ENCODE measurements at regions not wholly inside any gene's neighbourhood (a gene's known extent, or its start where the extent isn't known, plus 50 kb on each side); places are given as distances from the start of the nearest gene placed in this dataset.
A peak's percentile ranks its signal among the peaks of the same experiment; 100 is the strongest.

- Histone ChIP-seq H3K4me1 (ENCODE audit: insufficient read depth, low read length) (peaks cover 18% of the 10 kb centered on the region), H2BK20ac (ENCODE audit: low read depth, low read length, poor library complexity, severe bottlenecking) (no peak overlapping the region), H3K56ac (ENCODE audit: insufficient read length, low read depth, low read length) (no peak overlapping the region), H3K4ac (ENCODE audit: low read depth, low read length) (no peak overlapping the region), H3K18ac (ENCODE audit: insufficient read length, low read depth, low read length) (no peak overlapping the region), H2BK15ac (ENCODE audit: low read depth, low read length) (no peak overlapping the region), H2BK5ac (ENCODE audit: insufficient read length, low read length) (no peak overlapping the region), H3K27me3 (ENCODE audit: insufficient read depth, low read length) (no peaks in the 10 kb centered on the region), H4K20me1 (ENCODE audit: control insufficient read depth, insufficient read depth, insufficient read length) (no peaks in the 10 kb centered on the region), H3K9ac (ENCODE audit: extremely low read depth, insufficient read length, low read length) (no peak overlapping the region), H3K9me3 (ENCODE audit: control insufficient read depth, low read depth, low read length) (no peaks in the 10 kb centered on the region), H3K23me2 (ENCODE audit: insufficient read length, low read depth, low read length, poor library complexity, severe bottlenecking) (no peaks in the 10 kb centered on the region), H3T11ph (ENCODE audit: low read length) (no peak overlapping the region), H3K79me2 (ENCODE audit: insufficient read depth, low read length) (no peaks in the 10 kb centered on the region), H3K14ac (ENCODE audit: insufficient read depth, low read length) (no peak overlapping the region), H3K23ac (ENCODE audit: insufficient read length, low read depth, low read length) (no peak overlapping the region), H4K91ac (ENCODE audit: insufficient read length, low read depth, low read length) (no peak overlapping the region), H4K5ac (ENCODE audit: insufficient read length, low read depth, low read length) (no peak overlapping the region), H2AFZ (ENCODE audit: low read length) (no peak overlapping the region), H3K79me1 (ENCODE audit: insufficient read depth, low read depth, low read length, poor library complexity, severe bottlenecking) (no peaks in the 10 kb centered on the region), H3K27ac (ENCODE audit: insufficient read length, low read depth, low read length) (no peak overlapping the region), H2AK5ac (ENCODE audit: insufficient read length, low read length) (no peak overlapping the region), H2BK120ac (ENCODE audit: low read depth, low read length, poor library complexity, severe bottlenecking) (no peak overlapping the region), H2BK12ac (ENCODE audit: insufficient read length, low read depth, low read length) (no peak overlapping the region), H3K4me2 (ENCODE audit: insufficient read depth, insufficient read length, low read length) (no peak overlapping the region), H4K8ac (replicated peaks; ENCODE audit: insufficient read length, low read depth, low read length) (no peak overlapping the region)
- no CpG with 5 or more reads among the region's 8 CpGs for WGBS (ENCODE audit: extremely low coverage, insufficient read length, low lambda C conversion rate)
- peaks cover 42 to 48% of the 10 kb centered on the region in 2 experiments for H3K4me1 Mint-ChIP-seq
- no peak overlapping the region for H3K4me3 Mint-ChIP-seq
- H3K36me3 Mint-ChIP-seq (ENCODE audit: insufficient read depth in 1 of 3, low read depth in 3 of 3) = peaks cover 0 to 8% (median 0%) of the 10 kb centered on the region in 3 experiments; a peak in 2 of 7 replicates
- H3K9me3 Mint-ChIP-seq = peaks cover 68 to 78% of the 10 kb centered on the region in 2 experiments
- DNase-seq = no peak
- peak overlapping the region in 2 of 3 experiments; percentile 23 to 67; a peak in 1 of 7 replicates for H3K27ac Mint-ChIP-seq
- no peak for TF ChIP-seq CTCF (conservative IDR thresholded peaks at IDR 0.05)
- peaks cover 9% of the 10 kb centered on the region for H3K27me3 Mint-ChIP-seq (ENCODE audit: low read depth)
These were observed 286.4 kb downstream of the BCOR start for GRCh38 chrX:39811376-39811775.

All from H9 (cell line).